NCI-H748 (cell line): ENCODE measurements at regions not wholly inside any gene's neighbourhood (a gene's known extent, or its start where the extent isn't known, plus 50 kb on each side); places are given as distances from the start of the nearest gene placed in this dataset.
A peak's percentile ranks its signal among the peaks of the same experiment; 100 is the strongest.

Source experiments
- DNase-seq: peaks from one replicate; lab custom pipeline; 2025; ENCODE audit not compliant: unreplicated experiment; lab: John Stamatoyannopoulos, UW

- no peak for DNase-seq
Measured at GRCh38 chr20:57928181-57928967, 218.6 kb upstream of the PMEPA1 start.

GRCh38 chr20:57927376-57927775, 217.6 kb upstream of the PMEPA1 start:
- no peak for DNase-seq

GRCh38 chr20:57922706-57923105, 212.9 kb upstream of the PMEPA1 start:
- no peak for DNase-seq

GRCh38 chr20:57922083-57922482, 212.3 kb upstream of the PMEPA1 start:
- no peak for DNase-seq

- peak; percentile 80 for DNase-seq
Measured at GRCh38 chr20:57921676-57922075, 211.9 kb upstream of the PMEPA1 start.

- no peak for DNase-seq
Measured at GRCh38 chr20:57920971-57921370, 211.2 kb upstream of the PMEPA1 start.

GRCh38 chr20:57919049-57919448, 209.2 kb upstream of the PMEPA1 start:
- DNase-seq: no peak

- no peak for DNase-seq
Measured at GRCh38 chr20:57918551-57918950, 208.7 kb upstream of the PMEPA1 start.

- DNase-seq: no peak
Measured at GRCh38 chr20:57914205-57914604, 204.4 kb upstream of the PMEPA1 start.

- DNase-seq: no peak
Measured at GRCh38 chr20:57913156-57913930, 203.5 kb upstream of the PMEPA1 start.

GRCh38 chr20:57912227-57912582, 202.4 kb upstream of the PMEPA1 start:
- no peak for DNase-seq

- DNase-seq: no peak
Measured at GRCh38 chr20:57911512-57912226, 201.9 kb upstream of the PMEPA1 start.

- DNase-seq: no peak
Measured at GRCh38 chr20:57910716-57911115, 200.9 kb upstream of the PMEPA1 start.

- no peak for DNase-seq
Measured at GRCh38 chr20:57909763-57910331, 200.0 kb upstream of the PMEPA1 start.

GRCh38 chr20:57908704-57909630, 199.2 kb upstream of the PMEPA1 start:
- DNase-seq: no peak

- no peak for DNase-seq
Measured at GRCh38 chr20:57908226-57908625, 198.4 kb upstream of the PMEPA1 start.

- DNase-seq: no peak
Measured at GRCh38 chr20:57907131-57908000, 197.6 kb upstream of the PMEPA1 start.

GRCh38 chr20:57905448-57905847, 195.6 kb upstream of the PMEPA1 start:
- DNase-seq: no peak

- DNase-seq: no peak
Measured at GRCh38 chr20:57904314-57905105, 194.7 kb upstream of the PMEPA1 start.
